Thyroid gland (tissue), 4 donors: ENCODE measurements at regions not wholly inside any gene's neighbourhood (a gene's known extent, or its start where the extent isn't known, plus 50 kb on each side); places are given as distances from the start of the nearest gene placed in this dataset.

Experiments used
- POLR2A ChIP-seq, 2 donors: fragments of 450-650 bp; IDR thresholded peaks; one replicate each; pipeline ENCODE4 v1.6.1; 2017; ENCODE audit warnings: antibody characterized with exemption in 2 of 2, mild to moderate bottlenecking in 2 of 2, moderate library complexity in 1 of 2
- TF ChIP-seq, protein P1 (sequence below), 6 experiments: fragments of 200-600 bp in 3 of 6; fragments of 450-650 bp in 3 of 6; sonication (generic) in 3 of 6; IDR thresholded peaks; one replicate each; pipeline ENCODE4 v1.5.1; 2016 to 2019; ENCODE audit warnings: antibody characterized with exemption in 6 of 6, mild to moderate bottlenecking in 2 of 6, inconsistent platforms in 1 of 6, moderate library complexity in 1 of 6

GRCh38 chr4:54363037-54363436, 133.9 kb downstream of the PDGFRA start:
- TF ChIP-seq, protein P1, sequence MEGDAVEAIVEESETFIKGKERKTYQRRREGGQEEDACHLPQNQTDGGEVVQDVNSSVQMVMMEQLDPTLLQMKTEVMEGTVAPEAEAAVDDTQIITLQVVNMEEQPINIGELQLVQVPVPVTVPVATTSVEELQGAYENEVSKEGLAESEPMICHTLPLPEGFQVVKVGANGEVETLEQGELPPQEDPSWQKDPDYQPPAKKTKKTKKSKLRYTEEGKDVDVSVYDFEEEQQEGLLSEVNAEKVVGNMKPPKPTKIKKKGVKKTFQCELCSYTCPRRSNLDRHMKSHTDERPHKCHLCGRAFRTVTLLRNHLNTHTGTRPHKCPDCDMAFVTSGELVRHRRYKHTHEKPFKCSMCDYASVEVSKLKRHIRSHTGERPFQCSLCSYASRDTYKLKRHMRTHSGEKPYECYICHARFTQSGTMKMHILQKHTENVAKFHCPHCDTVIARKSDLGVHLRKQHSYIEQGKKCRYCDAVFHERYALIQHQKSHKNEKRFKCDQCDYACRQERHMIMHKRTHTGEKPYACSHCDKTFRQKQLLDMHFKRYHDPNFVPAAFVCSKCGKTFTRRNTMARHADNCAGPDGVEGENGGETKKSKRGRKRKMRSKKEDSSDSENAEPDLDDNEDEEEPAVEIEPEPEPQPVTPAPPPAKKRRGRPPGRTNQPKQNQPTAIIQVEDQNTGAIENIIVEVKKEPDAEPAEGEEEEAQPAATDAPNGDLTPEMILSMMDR (IDR thresholded peaks at IDR 0.05), result no peak
- TF ChIP-seq POLR2A (IDR thresholded peaks at IDR 0.05), result no peak
